Transverse colon (tissue), 4 donors: ENCODE measurements at regions not wholly inside any gene's neighbourhood (a gene's known extent, or its start where the extent isn't known, plus 50 kb on each side); places are given as distances from the start of the nearest gene placed in this dataset.

Experiments
- POLR2A ChIP-seq: fragments of 450-650 bp; IDR thresholded peaks from one replicate; pipeline ENCODE4 v1.6.1; 2016; ENCODE audit warnings: antibody characterized with exemption, mild to moderate bottlenecking, moderate library complexity
- POLR2AphosphoS5 ChIP-seq, 3 donors: sonication (generic); formaldehyde crosslinking; IDR thresholded peaks; one replicate each; pipeline ENCODE4 v1.6.1; 2016; ENCODE audit warnings: antibody characterized with exemption in 3 of 3
- TF ChIP-seq, protein P1 (sequence below), 5 experiments: fragments of 200-600 bp in 3 of 5; fragments of 450-650 bp in 2 of 5; sonication (generic) in 3 of 5; IDR thresholded peaks; 1 replicate in 2 of 5; 2 replicates in 3 of 5; pipeline ENCODE4 v1.5.1; 2016 to 2017; ENCODE audit warnings: antibody characterized with exemption in 5 of 5, inconsistent platforms in 3 of 5, mild to moderate bottlenecking in 2 of 5, moderate library complexity in 1 of 5

DNA sequence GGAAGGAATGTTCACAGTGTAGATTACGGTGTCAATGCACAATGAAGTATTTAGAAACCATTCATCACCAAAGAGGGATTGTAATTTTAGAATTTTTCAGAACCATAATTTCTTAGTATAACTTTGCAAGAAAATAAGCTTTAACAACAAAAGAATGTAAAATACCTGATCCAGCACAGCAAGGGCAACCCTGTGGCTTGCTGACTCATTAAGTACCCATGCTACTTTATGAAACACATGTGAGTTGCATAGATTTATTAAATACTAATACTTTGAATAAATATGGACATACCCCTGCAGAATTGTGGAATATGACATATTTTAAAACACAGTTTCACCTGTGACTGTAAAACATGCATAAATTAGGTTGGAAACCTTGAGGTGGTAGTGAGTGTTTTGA lies 281.3 kb downstream of the ZNF248 start:
- no peak for TF ChIP-seq POLR2A
- TF ChIP-seq, protein P1, sequence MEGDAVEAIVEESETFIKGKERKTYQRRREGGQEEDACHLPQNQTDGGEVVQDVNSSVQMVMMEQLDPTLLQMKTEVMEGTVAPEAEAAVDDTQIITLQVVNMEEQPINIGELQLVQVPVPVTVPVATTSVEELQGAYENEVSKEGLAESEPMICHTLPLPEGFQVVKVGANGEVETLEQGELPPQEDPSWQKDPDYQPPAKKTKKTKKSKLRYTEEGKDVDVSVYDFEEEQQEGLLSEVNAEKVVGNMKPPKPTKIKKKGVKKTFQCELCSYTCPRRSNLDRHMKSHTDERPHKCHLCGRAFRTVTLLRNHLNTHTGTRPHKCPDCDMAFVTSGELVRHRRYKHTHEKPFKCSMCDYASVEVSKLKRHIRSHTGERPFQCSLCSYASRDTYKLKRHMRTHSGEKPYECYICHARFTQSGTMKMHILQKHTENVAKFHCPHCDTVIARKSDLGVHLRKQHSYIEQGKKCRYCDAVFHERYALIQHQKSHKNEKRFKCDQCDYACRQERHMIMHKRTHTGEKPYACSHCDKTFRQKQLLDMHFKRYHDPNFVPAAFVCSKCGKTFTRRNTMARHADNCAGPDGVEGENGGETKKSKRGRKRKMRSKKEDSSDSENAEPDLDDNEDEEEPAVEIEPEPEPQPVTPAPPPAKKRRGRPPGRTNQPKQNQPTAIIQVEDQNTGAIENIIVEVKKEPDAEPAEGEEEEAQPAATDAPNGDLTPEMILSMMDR (IDR thresholded peaks at IDR 0.05): no peak
- TF ChIP-seq POLR2AphosphoS5 (IDR thresholded peaks at IDR 0.05): no peak
